GM12875 (cell line): ENCODE measurements at regions not wholly inside any gene's neighbourhood (a gene's known extent, or its start where the extent isn't known, plus 50 kb on each side); places are given as distances from the start of the nearest gene placed in this dataset.
"Not testable (repeated sequence)": the region's sequence is repeated elsewhere in the genome, so short reads cannot be mapped to it uniquely, and the experiment has no call there.

Experiments
- H3K4me3 ChIP-seq: one replicate; pipeline ENCODE4 v1.5.1; 2011; ENCODE audit warnings: low read depth, low read length, control low read depth
- CTCF ChIP-seq: IDR thresholded peaks from 2 replicates; pipeline ENCODE4 v1.5.1; 2011; ENCODE audit warnings: low read depth, mild to moderate bottlenecking, control low read depth, inconsistent platforms, low read length, moderate library complexity, borderline replicate concordance; ENCODE audit not compliant: insufficient read depth

- TF ChIP-seq CTCF = no peak
- H3K4me3 ChIP-seq = no peak overlapping the region
Measured at GRCh38 chr18:44579745-44580144, 100.9 kb upstream of the SETBP1 start.

GRCh38 chr18:44580159-44580558, 100.5 kb upstream of the SETBP1 start:
- H3K4me3 ChIP-seq = no peak overlapping the region
- TF ChIP-seq CTCF = no peak

- H3K4me3 ChIP-seq = not testable (repeated sequence)
Measured at GRCh38 chr18:44580782-44581181, 99.9 kb upstream of the SETBP1 start.

- no peak overlapping the region for H3K4me3 ChIP-seq
- TF ChIP-seq CTCF = no peak
Measured at GRCh38 chr18:44582456-44582855, 98.2 kb upstream of the SETBP1 start.

- no peak overlapping the region for H3K4me3 ChIP-seq
- no peak for TF ChIP-seq CTCF
Measured at GRCh38 chr18:44584900-44585299, 95.8 kb upstream of the SETBP1 start.

- no peak for TF ChIP-seq CTCF
Measured at GRCh38 chr18:44586782-44587524, 93.7 kb upstream of the SETBP1 start.

GRCh38 chr18:44588508-44588907, 92.2 kb upstream of the SETBP1 start:
- no peak overlapping the region for H3K4me3 ChIP-seq
- TF ChIP-seq CTCF = no peak

More at GRCh38 chr18:44586782-44587524, 93.7 kb upstream of the SETBP1 start:
- no peak overlapping the region for H3K4me3 ChIP-seq
